Endothelial cell of umbilical vein (primary cell): ENCODE measurements at regions not wholly inside any gene's neighbourhood (a gene's known extent, or its start where the extent isn't known, plus 50 kb on each side); places are given as distances from the start of the nearest gene placed in this dataset.

Source experiments
- BruUV-seq: library from RNA; stranded (reverse); fragments of 400-500 nt; replicated peaks from 2 replicates; lab custom pipeline; 2021; lab: Mats Ljungman, UMichigan
- CTCF ChIA-PET: fragments of 300-600, 350-600 bp; sonication (Branson Sonifier 250); formaldehyde crosslinking; loops from one replicate; lab custom pipeline; 2021; ENCODE audit warnings: antibody characterized with exemption, inconsistent platforms; lab: Charles Lee
- POLR2A ChIA-PET: fragments of 300-600, 350-600 bp; sonication (Branson Sonifier 250); formaldehyde crosslinking; loops from one replicate; lab custom pipeline; 2021; ENCODE audit warnings: antibody characterized with exemption, inconsistent platforms; lab: Charles Lee
- DNase-seq: peaks from one replicate; pipeline ENCODE4 v3.0.0-alpha.2; 2011; ENCODE audit warnings: low read depth, low spot score
- FAIRE-seq: peaks from 2 replicates; lab custom pipeline; 2011; peaks lifted over from hg19 to GRCh38; lab: Jason Lieb, UNC
- H2AFZ ChIP-seq: 2 replicates; pipeline ENCODE4 v1.6.0; 2012; ENCODE audit warnings: low read depth, low read length, control low read depth, inconsistent platforms
- H3K27ac ChIP-seq: 2 replicates; pipeline ENCODE4 v1.5.1; 2011; ENCODE audit warnings: low read depth, mild to moderate bottlenecking, control low read depth, low read length, moderate library complexity; ENCODE audit not compliant: insufficient read depth
- H3K27me3 ChIP-seq, 2 experiments: 2 replicates each; pipeline versions ENCODE4 v1.6.0 to v1.6.1; 2011; ENCODE audit warnings: low read length in 2 of 2, mixed read lengths in 1 of 2; ENCODE audit not compliant: control insufficient read depth in 2 of 2, insufficient read depth in 2 of 2
- H3K36me3 ChIP-seq, 2 experiments: 2 replicates in 1 of 2; 3 replicates in 1 of 2; pipeline ENCODE4 v1.5.1; 2011; ENCODE audit warnings: low read length in 2 of 2, mild to moderate bottlenecking in 1 of 2, moderate library complexity in 1 of 2; ENCODE audit not compliant: control insufficient read depth in 2 of 2, insufficient read depth in 2 of 2; ENCODE audit errors: extremely low read depth in 1 of 2
- H3K4me1 ChIP-seq: 3 replicates; pipeline ENCODE4 v1.5.1; 2011; ENCODE audit warnings: mild to moderate bottlenecking, low read length; ENCODE audit not compliant: control insufficient read depth, insufficient read depth; ENCODE audit errors: extremely low read depth
- H3K4me2 ChIP-seq: 2 replicates; pipeline ENCODE4 v1.6.1; 2011; ENCODE audit warnings: low read length, control low read depth, mixed read lengths; ENCODE audit not compliant: insufficient read depth
- H3K4me3 ChIP-seq, 3 experiments: fragments of 200-600 bp in 1 of 3; sonication (generic), shearing (Covaris generic) in 1 of 3; replicated peaks in 1 of 3; 2 replicates each; pipeline ENCODE4 v1.5.1; 2011 to 2016; ENCODE audit warnings: control low read depth in 3 of 3, low read length in 3 of 3, mild to moderate bottlenecking in 2 of 3, inconsistent platforms in 1 of 3, low read depth in 1 of 3, moderate library complexity in 1 of 3; ENCODE audit not compliant: insufficient read depth in 1 of 3
- H3K79me2 ChIP-seq: 2 replicates; pipeline ENCODE4 v1.6.0; 2012; ENCODE audit warnings: low read length, inconsistent platforms; ENCODE audit not compliant: control insufficient read depth, insufficient read depth
- H3K9ac ChIP-seq: replicated peaks from 2 replicates; pipeline ENCODE3; 2011; ENCODE audit warnings: low read length, control low read depth; ENCODE audit not compliant: insufficient read depth; ENCODE audit errors: extremely low read depth
- H3K9me1 ChIP-seq: replicated peaks from 3 replicates; pipeline ENCODE4 v1.6.0; 2011; ENCODE audit warnings: mild to moderate bottlenecking, low read length; ENCODE audit not compliant: control insufficient read depth, insufficient read depth; ENCODE audit errors: extremely low read depth
- H3K9me3 ChIP-seq: replicated peaks from 2 replicates; pipeline ENCODE4 v1.5.1; 2012; ENCODE audit warnings: low read length, inconsistent platforms; ENCODE audit not compliant: control insufficient read depth, insufficient read depth
- H4K20me1 ChIP-seq: replicated peaks from 2 replicates; pipeline ENCODE3; 2011; ENCODE audit warnings: mild to moderate bottlenecking, low read length; ENCODE audit not compliant: control insufficient read depth, insufficient read depth; ENCODE audit errors: extremely low read depth
- EZH2 ChIP-seq: IDR thresholded peaks from 2 replicates; pipeline ENCODE4 v1.6.1; 2012; ENCODE audit warnings: borderline replicate concordance, low read depth, mild to moderate bottlenecking, moderate library complexity, low read length, inconsistent platforms; ENCODE audit not compliant: severe bottlenecking
- FOS ChIP-seq: IDR thresholded peaks from 2 replicates; pipeline ENCODE4 v1.6.1; 2011; ENCODE audit warnings: mild to moderate bottlenecking, low read length, moderate library complexity, borderline replicate concordance; ENCODE audit not compliant: insufficient read depth
- GATA2 ChIP-seq: IDR thresholded peaks from 2 replicates; pipeline ENCODE4 v1.7.0; 2011; ENCODE audit warnings: low read depth, mild to moderate bottlenecking, moderate library complexity, mixed read lengths, low read length; ENCODE audit not compliant: insufficient read length, insufficient read depth
- JUN ChIP-seq: IDR thresholded peaks from 2 replicates; pipeline ENCODE4 v1.6.1; 2011; ENCODE audit warnings: borderline replicate concordance, low read depth; ENCODE audit not compliant: insufficient read length, insufficient read depth
- MYC ChIP-seq: IDR thresholded peaks from one replicate; pipeline ENCODE4 v1.6.1; 2011; ENCODE audit warnings: mild to moderate bottlenecking, low read depth, low read length
- POLR2A ChIP-seq: IDR thresholded peaks from 2 replicates; pipeline ENCODE4 v1.6.1; 2012; ENCODE audit warnings: low read depth, mild to moderate bottlenecking, control low read depth, low read length
- POLR2AphosphoS5 ChIP-seq: IDR thresholded peaks from 2 replicates; pipeline ENCODE4 v1.6.1; 2012; ENCODE audit warnings: low read depth, mild to moderate bottlenecking, control low read depth, low read length, moderate library complexity; ENCODE audit not compliant: insufficient read depth
- dilution Hi-C: fragments of 300-500 bp; cut with MboI; formaldehyde crosslinking; loops from one replicate; pipeline ENCODE4 v1.15.0; 2019; ENCODE audit warnings: low sequenced_read_pairs; ENCODE audit not compliant: extremely low pct_ligation_motif_present
- intact Hi-C: fragments of 100-400 bp; cut with micrococcal nuclease; formaldehyde crosslinking; loops from one replicate; pipeline ENCODE4 v1.10.0; 2022
- TF ChIP-seq, protein P1 (sequence below): IDR thresholded peaks from 2 replicates; pipeline ENCODE4 v1.6.1; 2011; ENCODE audit not compliant: insufficient read depth, insufficient read length
- TF ChIP-seq, protein P2 (sequence below), 2 donors: IDR thresholded peaks; 1 replicate in 1 of 2; 2 replicates in 1 of 2; pipeline ENCODE4 v1.5.1; 2011; ENCODE audit warnings: low read length in 2 of 2, mild to moderate bottlenecking in 2 of 2, moderate library complexity in 2 of 2, control low read depth in 1 of 2, inconsistent platforms in 1 of 2, low read depth in 1 of 2; ENCODE audit not compliant: insufficient read depth in 1 of 2; ENCODE audit errors: extremely low read depth in 1 of 2

DNA sequence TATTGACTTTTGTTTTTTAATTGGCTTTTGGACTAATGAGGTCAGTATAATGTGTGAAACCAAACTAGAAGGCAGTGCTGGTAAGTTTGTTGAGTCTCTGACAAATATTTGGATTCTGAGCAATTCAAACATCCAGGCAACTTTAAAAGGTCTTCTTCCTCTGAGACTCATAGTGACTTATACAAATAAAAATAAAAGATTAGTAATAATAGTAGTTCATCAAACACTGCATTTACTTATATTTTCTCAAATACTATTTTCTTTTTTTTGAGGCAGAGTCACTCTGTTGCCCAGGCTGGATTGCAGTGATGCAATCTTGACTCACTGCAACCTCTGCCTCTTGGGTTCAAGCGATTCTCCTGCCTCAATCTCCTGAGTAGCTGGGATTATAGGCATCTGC, 337.9 kb downstream of the DAD1 start:
- no TSS peak for BruUV-seq
- POLR2A ChIA-PET, result no interaction called here

More for the DNA sequence above, 337.9 kb downstream of the DAD1 start:
- Histone ChIP-seq H3K27ac (no peak overlapping the region), H3K4me1 (no peaks in the 10 kb centered on the region), H3K36me3 (no peaks in the 10 kb centered on the region), H3K9me1 (no peaks in the 10 kb centered on the region), H3K4me2 (no peak overlapping the region), H4K20me1 (no peaks in the 10 kb centered on the region), H3K27me3 (peaks cover 2 to 22% of the 10 kb centered on the region in 2 experiments), H2AFZ (no peak overlapping the region), H3K9me3 (no peaks in the 10 kb centered on the region), H3K4me3 (no peak overlapping the region), H3K79me2 (no peaks in the 10 kb centered on the region), H3K9ac (no peak overlapping the region)
- TF ChIP-seq MYC (no peak), GATA2 (no peak), POLR2A (no peak), POLR2AphosphoS5 (no peak), JUN (no peak), FOS (no peak), EZH2 (no peak)
- TF ChIP-seq, protein P1, sequence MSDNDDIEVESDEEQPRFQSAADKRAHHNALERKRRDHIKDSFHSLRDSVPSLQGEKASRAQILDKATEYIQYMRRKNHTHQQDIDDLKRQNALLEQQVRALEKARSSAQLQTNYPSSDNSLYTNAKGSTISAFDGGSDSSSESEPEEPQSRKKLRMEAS, result no peak
- TF ChIP-seq, protein P2, sequence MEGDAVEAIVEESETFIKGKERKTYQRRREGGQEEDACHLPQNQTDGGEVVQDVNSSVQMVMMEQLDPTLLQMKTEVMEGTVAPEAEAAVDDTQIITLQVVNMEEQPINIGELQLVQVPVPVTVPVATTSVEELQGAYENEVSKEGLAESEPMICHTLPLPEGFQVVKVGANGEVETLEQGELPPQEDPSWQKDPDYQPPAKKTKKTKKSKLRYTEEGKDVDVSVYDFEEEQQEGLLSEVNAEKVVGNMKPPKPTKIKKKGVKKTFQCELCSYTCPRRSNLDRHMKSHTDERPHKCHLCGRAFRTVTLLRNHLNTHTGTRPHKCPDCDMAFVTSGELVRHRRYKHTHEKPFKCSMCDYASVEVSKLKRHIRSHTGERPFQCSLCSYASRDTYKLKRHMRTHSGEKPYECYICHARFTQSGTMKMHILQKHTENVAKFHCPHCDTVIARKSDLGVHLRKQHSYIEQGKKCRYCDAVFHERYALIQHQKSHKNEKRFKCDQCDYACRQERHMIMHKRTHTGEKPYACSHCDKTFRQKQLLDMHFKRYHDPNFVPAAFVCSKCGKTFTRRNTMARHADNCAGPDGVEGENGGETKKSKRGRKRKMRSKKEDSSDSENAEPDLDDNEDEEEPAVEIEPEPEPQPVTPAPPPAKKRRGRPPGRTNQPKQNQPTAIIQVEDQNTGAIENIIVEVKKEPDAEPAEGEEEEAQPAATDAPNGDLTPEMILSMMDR (IDR thresholded peaks at IDR 0.05; ENCODE audit: extremely low read depth in 1 of 2, insufficient read depth in 1 of 2, low read depth in 1 of 2, low read length in 2 of 2), result no peak
- intact Hi-C loops, result no loop called here
- FAIRE-seq, result no peak
- no peak for DNase-seq
- CTCF ChIA-PET, result no interaction called here
- dilution Hi-C loops, result no loop called here
